GM21786 (cell line): ENCODE measurements at regions not wholly inside any gene's neighbourhood (a gene's known extent, or its start where the extent isn't known, plus 50 kb on each side); places are given as distances from the start of the nearest gene placed in this dataset.
"Not testable (repeated sequence)": the region's sequence is repeated elsewhere in the genome, so short reads cannot be mapped to it uniquely, and the experiment has no call there.

ENCODE experiments used
- ATAC-seq: cut with Tn5 transposase; IDR thresholded peaks from one replicate; pipeline ENCODE4 v1.9.1; 2021; ENCODE audit not compliant: unreplicated experiment

DNA sequence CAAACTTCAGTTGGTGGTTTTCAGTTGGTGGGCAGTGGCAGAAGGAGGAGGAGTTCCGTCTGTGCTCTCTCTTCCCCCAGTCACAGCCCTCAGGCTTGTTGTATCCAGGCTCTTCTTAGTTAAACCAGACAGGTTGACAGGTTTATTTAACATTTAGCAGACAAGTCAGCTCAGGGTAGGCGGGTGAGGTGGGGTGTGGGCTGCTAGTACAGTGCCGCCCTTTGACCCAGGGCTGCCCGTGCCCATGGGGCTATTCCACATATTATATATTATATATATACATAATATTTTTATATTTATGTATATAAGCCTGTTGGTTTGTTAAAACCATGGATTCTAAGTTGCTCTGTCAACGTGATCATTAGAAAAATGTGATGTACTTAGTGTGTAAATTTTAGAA lies 1740.6 kb upstream of the DEFB115 start:
- not testable (repeated sequence) for ATAC-seq

DNA sequence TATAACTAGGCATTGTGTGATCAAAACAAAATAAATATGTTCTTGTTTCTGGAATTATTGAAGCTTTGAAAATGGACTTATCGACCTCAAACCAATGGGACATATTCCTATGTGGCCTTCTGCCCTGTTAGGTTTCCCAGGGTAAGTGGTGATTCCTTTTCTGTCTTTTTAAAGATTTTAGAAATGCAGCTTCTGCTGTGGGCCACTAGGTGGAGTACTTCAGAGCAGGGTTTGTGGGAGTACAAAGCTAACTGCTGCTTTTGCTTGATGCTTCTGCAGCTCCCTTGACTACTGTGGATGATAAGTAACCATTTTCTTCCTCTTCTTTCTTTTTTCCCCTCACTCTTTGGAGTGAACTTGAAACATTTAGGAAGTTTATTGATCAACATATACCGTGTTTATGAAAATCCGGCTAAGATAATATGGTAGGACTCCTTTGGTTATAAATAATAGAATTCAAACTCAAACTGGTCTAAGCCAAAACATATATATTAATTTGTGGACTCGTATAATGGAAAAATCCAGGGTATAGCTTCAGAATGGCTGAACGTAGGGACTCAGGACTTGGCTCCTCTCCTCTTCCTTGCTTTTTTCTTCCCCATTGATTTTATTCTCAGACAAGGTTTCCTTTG lies 1737.7 kb upstream of the DEFB115 start:
- ATAC-seq, result not testable (repeated sequence)

DNA sequence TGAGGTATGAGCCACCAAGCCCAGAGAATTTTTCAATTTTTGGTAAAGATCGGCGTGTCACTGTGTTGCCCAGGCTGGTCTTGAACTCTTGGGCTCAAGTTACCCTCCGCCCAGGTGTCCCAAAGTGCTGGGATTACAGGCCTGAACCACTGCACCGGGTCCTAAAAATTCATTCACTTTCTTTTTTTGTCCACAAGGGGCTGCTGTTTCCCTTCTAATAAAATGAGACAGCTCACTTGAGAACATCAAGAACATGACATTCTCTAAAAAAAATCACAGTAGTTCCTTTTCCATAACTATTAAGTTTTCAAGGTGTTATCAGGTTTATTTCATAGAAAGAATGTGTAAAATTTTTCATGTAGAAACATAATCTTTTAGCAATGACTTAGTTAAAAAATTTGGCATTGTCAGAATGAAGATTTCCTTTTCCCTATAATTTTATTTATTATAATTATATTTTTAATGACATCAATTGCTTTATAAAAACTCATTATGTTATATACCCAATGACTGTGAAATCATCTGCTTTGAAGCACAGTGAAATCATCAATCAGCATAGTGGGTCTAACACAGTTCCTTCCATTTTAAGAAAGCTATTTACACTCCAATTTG lies 1723.8 kb upstream of the DEFB115 start:
- ATAC-seq, result not testable (repeated sequence)

DNA sequence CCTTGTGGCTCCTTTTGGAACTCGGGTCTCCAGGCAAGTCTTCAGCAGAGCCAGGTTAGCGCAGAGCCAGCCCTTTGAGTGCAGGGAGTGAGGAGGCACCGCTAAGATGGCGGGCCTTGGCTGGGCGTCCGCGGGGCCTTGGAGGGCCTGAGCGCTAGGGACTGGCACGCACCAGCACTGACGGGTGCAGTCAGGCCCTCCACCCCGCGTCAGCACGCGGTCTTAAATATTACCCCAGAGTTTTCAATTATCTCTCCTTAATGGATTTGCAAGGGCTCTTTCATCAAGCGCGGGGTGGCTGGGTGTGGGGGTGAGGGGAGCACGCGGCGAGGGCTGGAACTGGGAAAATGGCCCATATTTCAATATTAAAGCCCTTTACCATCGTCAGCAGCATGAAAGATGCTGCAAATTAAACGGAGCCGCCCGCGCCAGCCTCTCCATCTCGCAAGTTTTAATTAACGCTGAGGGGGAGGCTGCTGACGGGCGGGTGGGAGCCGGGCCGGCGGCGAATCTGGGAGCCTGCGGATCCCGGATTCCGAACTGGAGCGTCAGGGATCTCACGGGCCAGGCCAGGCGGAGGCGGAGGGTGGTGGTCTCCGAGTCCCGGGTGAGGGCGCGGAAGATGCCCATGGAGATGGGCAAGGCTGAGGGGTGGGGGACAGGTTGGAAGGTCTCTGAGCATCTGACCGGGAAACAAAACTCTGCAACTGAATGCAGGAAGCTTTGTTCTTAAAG lies 1690.4 kb upstream of the DEFB115 start:
- not testable (repeated sequence) for ATAC-seq

DNA sequence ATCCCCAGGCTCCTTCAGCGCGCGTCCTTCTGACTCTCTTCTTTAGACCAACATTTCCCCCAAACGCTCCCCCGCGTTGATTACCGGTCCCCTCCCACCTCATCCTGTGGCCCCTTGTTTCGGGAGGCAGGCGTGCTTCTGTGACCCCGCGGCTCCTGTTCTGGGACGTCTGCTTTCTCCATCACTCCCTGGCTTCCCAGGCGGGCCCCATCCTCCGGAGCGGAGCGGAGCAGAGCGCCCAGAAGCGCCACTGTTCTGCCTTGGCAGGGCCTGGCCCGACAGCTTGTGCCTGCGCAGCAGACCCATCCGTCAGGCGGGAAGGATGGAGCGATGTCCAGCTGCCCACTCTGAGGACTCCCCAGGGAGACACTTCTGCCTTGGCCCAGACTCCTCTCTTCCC lies 1689.8 kb upstream of the DEFB115 start:
- ATAC-seq, result not testable (repeated sequence)

DNA sequence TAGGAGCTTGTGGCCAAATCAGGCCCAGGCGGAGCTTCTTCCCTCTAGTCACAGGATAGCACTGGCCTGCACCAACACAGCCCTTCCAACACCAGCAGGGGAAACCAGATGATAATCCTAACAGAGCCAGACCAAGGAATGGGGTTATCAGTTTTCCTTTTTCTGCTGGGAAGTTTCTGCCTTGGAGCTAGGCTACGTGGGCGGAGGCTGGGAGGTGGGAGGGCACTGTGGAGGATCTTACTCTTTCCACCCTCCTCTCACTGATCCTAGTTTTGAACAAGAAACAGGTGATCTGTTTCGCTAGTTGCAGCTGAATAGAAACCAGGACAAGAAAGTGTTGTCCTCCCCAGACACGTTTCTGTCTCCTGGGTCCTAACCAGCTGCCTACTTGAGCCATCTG lies 1687.3 kb upstream of the DEFB115 start:
- not testable (repeated sequence) for ATAC-seq

DNA sequence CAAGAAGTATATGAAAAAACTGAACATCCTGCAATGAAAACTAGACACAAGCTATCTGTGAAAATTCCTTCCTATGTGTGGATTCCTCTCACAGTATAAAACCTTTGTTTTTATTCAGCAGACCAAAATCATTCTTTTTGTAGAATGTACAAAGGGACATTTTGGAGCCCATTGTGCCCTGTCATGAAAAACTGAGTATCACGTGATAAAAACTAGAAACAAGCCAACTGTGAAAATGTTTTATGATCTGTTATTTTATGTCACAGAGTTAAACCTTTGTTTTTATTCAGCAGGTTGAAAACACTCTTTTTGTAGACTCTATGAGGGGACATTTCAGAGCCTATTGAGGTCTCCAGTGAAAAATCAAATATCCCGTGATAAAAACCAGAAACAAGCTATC lies 1667.9 kb upstream of the DEFB115 start:
- not testable (repeated sequence) for ATAC-seq

DNA sequence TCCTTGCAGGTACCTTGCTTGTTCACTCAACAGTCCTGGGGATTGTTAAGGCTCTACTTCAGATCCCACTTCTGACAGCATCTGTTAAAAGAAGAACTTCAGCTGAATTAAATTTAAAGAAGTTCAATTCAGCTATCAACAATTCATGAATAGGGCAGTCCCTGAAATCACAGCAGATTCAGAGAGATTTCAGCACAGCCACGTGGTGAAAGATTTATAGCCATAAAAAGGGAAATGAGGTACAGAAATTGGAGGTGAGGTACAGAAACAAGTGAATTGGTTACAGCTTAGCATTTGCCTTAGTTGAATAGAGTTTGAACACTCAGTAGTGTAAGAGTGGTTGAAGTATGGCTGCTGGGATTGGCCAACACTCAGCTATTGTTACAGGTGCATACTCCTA lies 1653.3 kb upstream of the DEFB115 start:
- ATAC-seq, result not testable (repeated sequence)

DNA sequence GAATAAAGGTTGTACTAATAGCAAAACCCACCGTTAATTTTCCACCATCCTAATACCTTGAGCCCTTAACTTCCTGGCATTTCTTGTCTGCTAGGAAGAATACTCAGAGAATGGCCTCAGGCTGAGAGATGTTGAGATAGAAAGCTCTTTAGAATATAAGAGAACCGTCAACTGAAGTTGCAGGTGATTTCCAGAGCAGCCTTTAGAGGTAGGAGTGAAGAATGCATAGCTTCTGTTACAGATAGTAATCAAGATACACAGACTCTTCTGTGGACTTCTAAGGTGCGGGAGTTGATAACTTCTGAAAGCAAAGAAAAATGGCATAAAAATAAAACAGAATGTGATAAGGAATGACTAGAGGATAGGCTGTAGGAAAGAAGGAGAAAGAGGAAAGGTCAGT lies 1651.3 kb upstream of the DEFB115 start:
- ATAC-seq, result not testable (repeated sequence)

DNA sequence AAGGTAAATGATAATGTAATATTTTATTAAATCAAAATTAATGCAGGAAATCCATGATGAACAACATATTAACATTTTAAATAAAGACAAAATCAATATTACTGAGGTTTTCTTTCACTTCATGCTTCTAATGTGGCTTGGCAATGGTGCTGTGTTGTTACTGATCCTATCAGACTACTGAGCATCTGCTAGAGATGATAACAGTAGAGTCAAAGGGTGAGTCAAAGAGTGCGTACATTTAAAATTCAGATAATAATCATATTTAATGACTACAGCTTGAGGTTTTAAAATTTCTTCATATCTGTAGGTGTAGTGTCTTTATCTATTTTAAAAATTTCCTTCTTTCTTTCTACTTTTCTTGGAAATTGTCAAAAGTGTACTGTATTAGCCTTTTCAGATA lies 1628.1 kb upstream of the DEFB115 start:
- not testable (repeated sequence) for ATAC-seq
